Neural cell (in vitro differentiated cells): ENCODE measurements at regions not wholly inside any gene's neighbourhood (a gene's known extent, or its start where the extent isn't known, plus 50 kb on each side); places are given as distances from the start of the nearest gene placed in this dataset.

Source experiments
- H2AFZ ChIP-seq: fragments of 200-600, 300-800 bp; sonication (generic), shearing (Covaris generic); 2 replicates; pipeline ENCODE4 v1.6.0; 2014; ENCODE audit warnings: low read depth, mild to moderate bottlenecking, antibody characterized with exemption, low read length, moderate library complexity
- H3F3A ChIP-seq: fragments of 200-600 bp; shearing (Covaris generic); 2 replicates; pipeline ENCODE4 v1.6.1; 2016; ENCODE audit warnings: mild to moderate bottlenecking, moderate library complexity, mixed read lengths, antibody characterized with exemption, low read length; ENCODE audit not compliant: insufficient read depth, poor library complexity, severe bottlenecking
- H3K27ac ChIP-seq: fragments of 200-600, 300-800 bp; sonication (generic), shearing (Covaris generic); 2 replicates; pipeline ENCODE4 v1.5.1; 2014; ENCODE audit warnings: mild to moderate bottlenecking, low read length, moderate library complexity
- H3K27me3 ChIP-seq: fragments of 300-800, 200-600 bp; sonication (generic), shearing (Covaris generic); 2 replicates; pipeline ENCODE4 v1.6.0; 2014; ENCODE audit warnings: mild to moderate bottlenecking, low read depth, low read length, moderate library complexity; ENCODE audit not compliant: insufficient read depth
- H3K36me3 ChIP-seq: fragments of 300-800, 200-600 bp; sonication (generic), shearing (Covaris generic); 2 replicates; pipeline ENCODE4 v1.5.1; 2014; ENCODE audit warnings: mild to moderate bottlenecking, antibody characterized with exemption, low read length, moderate library complexity; ENCODE audit not compliant: insufficient read depth
- H3K4me2 ChIP-seq: fragments of 300-800, 200-600 bp; sonication (generic), shearing (Covaris generic); 2 replicates; pipeline ENCODE4 v1.6.0; 2014; ENCODE audit warnings: mild to moderate bottlenecking, low read length
- H3K4me3 ChIP-seq: fragments of 300-800, 200-600 bp; sonication (generic), shearing (Covaris generic); 2 replicates; pipeline ENCODE4 v1.5.1; 2014; ENCODE audit warnings: mild to moderate bottlenecking, low read length, moderate library complexity
- H3K79me2 ChIP-seq: fragments of 200-600 bp; shearing (Covaris generic); replicated peaks from 2 replicates; pipeline ENCODE4 v1.6.0; 2014; ENCODE audit warnings: mild to moderate bottlenecking, low read length, moderate library complexity; ENCODE audit not compliant: insufficient read depth
- H3K9ac ChIP-seq: fragments of 300-800, 200-600 bp; sonication (generic), shearing (Covaris generic); 2 replicates; pipeline ENCODE4 v1.6.1; 2016; ENCODE audit warnings: mild to moderate bottlenecking, low read length, mixed read lengths
- H3K9me2 ChIP-seq: fragments of 200-600 bp; shearing (Covaris generic); 2 replicates; pipeline ENCODE4 v1.6.1; 2016; ENCODE audit warnings: mild to moderate bottlenecking, low read length, mixed read lengths; ENCODE audit not compliant: insufficient read depth
- H3K9me3 ChIP-seq: fragments of 200-600, 300-800 bp; sonication (generic), shearing (Covaris generic); 2 replicates; pipeline ENCODE4 v1.6.1; 2016; ENCODE audit warnings: mild to moderate bottlenecking, mixed run types, low read length, moderate library complexity, mixed read lengths
- H4K20me1 ChIP-seq: fragments of 200-600 bp; shearing (Covaris generic); 2 replicates; pipeline ENCODE4 v1.6.1; 2016; ENCODE audit warnings: mild to moderate bottlenecking, mixed run types; ENCODE audit not compliant: insufficient read depth
- CTCF ChIP-seq: fragments of 450-650 bp; IDR thresholded peaks from 2 replicates; pipeline ENCODE4 v1.5.1; 2014; ENCODE audit warnings: antibody characterized with exemption, mild to moderate bottlenecking, moderate library complexity; ENCODE audit not compliant: poor library complexity, severe bottlenecking
- EP300 ChIP-seq: fragments of 450-650 bp; conservative IDR thresholded peaks from 2 replicates; pipeline ENCODE4 v1.6.1; 2014; ENCODE audit warnings: antibody characterized with exemption, mild to moderate bottlenecking, moderate library complexity; ENCODE audit not compliant: poor library complexity, severe bottlenecking
- EZH2 ChIP-seq: fragments of 200-600, 300-800 bp; shearing (Covaris generic), sonication (generic); IDR thresholded peaks from 2 replicates; pipeline ENCODE4 v1.6.1; 2014; ENCODE audit warnings: antibody characterized with exemption, low read length, borderline replicate concordance, mild to moderate bottlenecking; ENCODE audit not compliant: insufficient read depth, poor library complexity, severe bottlenecking
- MXI1 ChIP-seq: fragments of 450-650 bp; conservative IDR thresholded peaks from 2 replicates; pipeline ENCODE4 v1.6.1; 2014; ENCODE audit warnings: antibody characterized with exemption, mild to moderate bottlenecking; ENCODE audit not compliant: poor library complexity, severe bottlenecking
- POLR2AphosphoS5 ChIP-seq: IDR thresholded peaks from 2 replicates; pipeline ENCODE4 v1.6.1; 2012
- RAD21 ChIP-seq: fragments of 450-650 bp; conservative IDR thresholded peaks from 2 replicates; pipeline ENCODE4 v1.6.1; 2014; ENCODE audit warnings: antibody characterized with exemption, mild to moderate bottlenecking, moderate library complexity
- REST ChIP-seq: IDR thresholded peaks from 2 replicates; pipeline ENCODE4 v1.6.1; 2012; ENCODE audit warnings: borderline replicate concordance
- SMC3 ChIP-seq: fragments of 450-650 bp; conservative IDR thresholded peaks from 2 replicates; pipeline ENCODE4 v1.6.1; 2014; ENCODE audit warnings: antibody characterized with exemption, mild to moderate bottlenecking, moderate library complexity; ENCODE audit not compliant: poor library complexity
- TAF1 ChIP-seq: IDR thresholded peaks from 2 replicates; pipeline ENCODE4 v1.6.1; 2012; ENCODE audit warnings: low read depth

GRCh38 chr2:57575700-57576268 lies 470.8 kb upstream of the VRK2 start:
- no peaks in the 10 kb centered on the region for H3K27me3 ChIP-seq
- H3K27ac ChIP-seq: no peak overlapping the region
- no peaks in the 10 kb centered on the region for H3K79me2 ChIP-seq
- no peak overlapping the region for H3K4me3 ChIP-seq
- H3K4me2 ChIP-seq: no peak overlapping the region
- no peak overlapping the region for H2AFZ ChIP-seq
- H4K20me1 ChIP-seq: no peaks in the 10 kb centered on the region
- no peaks in the 10 kb centered on the region for H3K9me3 ChIP-seq
- no peaks in the 10 kb centered on the region for H3K9me2 ChIP-seq
- H3K9ac ChIP-seq: no peak overlapping the region
- TF ChIP-seq RAD21: no peak
- TF ChIP-seq EP300: no peak
- no peak for TF ChIP-seq CTCF
- TF ChIP-seq EZH2: no peak
- TF ChIP-seq TAF1: no peak
- no peaks in the 10 kb centered on the region for H3K36me3 ChIP-seq
- no peaks in the 10 kb centered on the region for H3F3A ChIP-seq

- Histone ChIP-seq H3K27ac (no peak overlapping the region), H4K20me1 (no peaks in the 10 kb centered on the region), H3F3A (no peaks in the 10 kb centered on the region), H3K9me2 (no peaks in the 10 kb centered on the region), H2AFZ (no peak overlapping the region), H3K4me2 (no peak overlapping the region), H3K9me3 (no peaks in the 10 kb centered on the region), H3K36me3 (no peaks in the 10 kb centered on the region), H3K79me2 (no peaks in the 10 kb centered on the region), H3K9ac (no peak overlapping the region), H3K4me3 (no peak overlapping the region), H3K27me3 (no peaks in the 10 kb centered on the region)
- TF ChIP-seq TAF1: no peak
- TF ChIP-seq POLR2AphosphoS5: no peak
- TF ChIP-seq SMC3: no peak
- no peak for TF ChIP-seq EP300
- TF ChIP-seq RAD21: no peak
- no peak for TF ChIP-seq REST
- TF ChIP-seq EZH2: no peak
- TF ChIP-seq MXI1: no peak
- TF ChIP-seq CTCF: no peak
These were observed 469.6 kb upstream of the VRK2 start for GRCh38 chr2:57576983-57577382.
